ENCODE measurements at regions not wholly inside any gene's neighbourhood (a gene's known extent, or its start where the extent isn't known, plus 50 kb on each side); places are given as distances from the start of the nearest gene placed in this dataset.

DNA sequence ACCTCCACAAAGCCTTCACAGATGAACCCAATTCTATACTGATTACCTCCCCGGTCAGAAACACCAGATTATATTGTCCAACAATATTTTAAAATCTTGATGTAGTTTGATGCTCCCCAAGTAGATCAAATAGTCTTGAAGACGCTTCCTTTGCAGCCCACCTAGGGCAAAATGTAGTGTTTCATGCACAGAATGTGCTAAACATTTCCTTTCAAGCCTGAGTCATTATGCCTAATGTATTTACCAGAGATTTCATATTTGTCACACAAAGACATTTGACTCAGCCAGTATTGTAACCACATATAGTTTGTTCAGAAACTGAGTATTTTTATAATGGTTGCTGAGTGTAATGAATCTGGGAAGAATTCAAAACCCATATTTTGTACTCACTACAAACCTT lies 1396.8 kb downstream of the LRRC4C start:
- TF ChIP-seq, protein P1, sequence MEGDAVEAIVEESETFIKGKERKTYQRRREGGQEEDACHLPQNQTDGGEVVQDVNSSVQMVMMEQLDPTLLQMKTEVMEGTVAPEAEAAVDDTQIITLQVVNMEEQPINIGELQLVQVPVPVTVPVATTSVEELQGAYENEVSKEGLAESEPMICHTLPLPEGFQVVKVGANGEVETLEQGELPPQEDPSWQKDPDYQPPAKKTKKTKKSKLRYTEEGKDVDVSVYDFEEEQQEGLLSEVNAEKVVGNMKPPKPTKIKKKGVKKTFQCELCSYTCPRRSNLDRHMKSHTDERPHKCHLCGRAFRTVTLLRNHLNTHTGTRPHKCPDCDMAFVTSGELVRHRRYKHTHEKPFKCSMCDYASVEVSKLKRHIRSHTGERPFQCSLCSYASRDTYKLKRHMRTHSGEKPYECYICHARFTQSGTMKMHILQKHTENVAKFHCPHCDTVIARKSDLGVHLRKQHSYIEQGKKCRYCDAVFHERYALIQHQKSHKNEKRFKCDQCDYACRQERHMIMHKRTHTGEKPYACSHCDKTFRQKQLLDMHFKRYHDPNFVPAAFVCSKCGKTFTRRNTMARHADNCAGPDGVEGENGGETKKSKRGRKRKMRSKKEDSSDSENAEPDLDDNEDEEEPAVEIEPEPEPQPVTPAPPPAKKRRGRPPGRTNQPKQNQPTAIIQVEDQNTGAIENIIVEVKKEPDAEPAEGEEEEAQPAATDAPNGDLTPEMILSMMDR (IDR thresholded peaks at IDR 0.05), result no peak
- no peak for TF ChIP-seq CHD2 (IDR thresholded peaks at IDR 0.05; ENCODE audit: low read length, partially characterized antibody)
- no peak for TF ChIP-seq EP300 (IDR thresholded peaks at IDR 0.05; ENCODE audit: borderline replicate concordance in 1 of 2, low read depth in 1 of 2, low read length in 1 of 2)
- no peak for TF ChIP-seq USF2 (IDR thresholded peaks at IDR 0.05; ENCODE audit: borderline replicate concordance, low read depth, low read length)
- TF ChIP-seq RCOR1 (IDR thresholded peaks at IDR 0.05; ENCODE audit: low read length), result no peak

Data from SK-N-SH (cell line).